NT2/D1 (cell line): ENCODE measurements at regions not wholly inside any gene's neighbourhood (a gene's known extent, or its start where the extent isn't known, plus 50 kb on each side); places are given as distances from the start of the nearest gene placed in this dataset.

Source experiments
- DNase-seq: peaks from one replicate; pipeline ENCODE4 v3.0.0-alpha.2; 2011; ENCODE audit warnings: low read depth, low spot score
- H3K27me3 ChIP-seq: 2 replicates; pipeline ENCODE4 v1.6.0; 2011; ENCODE audit warnings: mild to moderate bottlenecking; ENCODE audit not compliant: insufficient read length, insufficient read depth
- H3K36me3 ChIP-seq: 2 replicates; pipeline ENCODE4 v1.6.1; 2011; ENCODE audit warnings: mild to moderate bottlenecking, low read length, mixed read lengths; ENCODE audit not compliant: insufficient read depth, insufficient read length
- H3K4me1 ChIP-seq: 2 replicates; pipeline ENCODE4 v1.5.1; 2011; ENCODE audit not compliant: insufficient read depth, insufficient read length
- H3K4me3 ChIP-seq: 2 replicates; pipeline ENCODE4 v1.5.1; 2011; ENCODE audit warnings: low read depth; ENCODE audit not compliant: insufficient read length
- H3K9ac ChIP-seq: 2 replicates; pipeline ENCODE4 v1.6.0; 2011; ENCODE audit warnings: low read depth; ENCODE audit not compliant: insufficient read length
- H3K9me3 ChIP-seq: 2 replicates; pipeline ENCODE4 v1.5.1; 2011; ENCODE audit warnings: mild to moderate bottlenecking, low read length; ENCODE audit not compliant: insufficient read depth
- SUZ12 ChIP-seq: IDR thresholded peaks from 2 replicates; pipeline ENCODE4 v1.6.1; 2011; ENCODE audit not compliant: insufficient read length, insufficient read depth; ENCODE audit errors: extremely low read depth
- YY1 ChIP-seq: IDR thresholded peaks from 2 replicates; pipeline ENCODE4 v1.6.1; 2011; ENCODE audit not compliant: insufficient read length, insufficient read depth
- ZNF274 ChIP-seq: IDR thresholded peaks from 2 replicates; pipeline ENCODE4 v1.6.1; 2011; ENCODE audit warnings: mild to moderate bottlenecking, low read depth, low read length

GRCh38 chr2:216915557-216916150 lies 55.8 kb upstream of the TNP1 start:
- no peak for TF ChIP-seq YY1
- no peak for TF ChIP-seq ZNF274
- TF ChIP-seq SUZ12 = no peak
- no peaks in the 10 kb centered on the region for H3K9me3 ChIP-seq
- H3K4me1 ChIP-seq = peaks cover 4% of the 10 kb centered on the region
- H3K9ac ChIP-seq = no peak overlapping the region
- H3K27me3 ChIP-seq = peaks cover 2% of the 10 kb centered on the region
- no peak overlapping the region for H3K4me3 ChIP-seq
- no peak for DNase-seq
- no peaks in the 10 kb centered on the region for H3K36me3 ChIP-seq

- Histone ChIP-seq H3K9ac (no peak overlapping the region), H3K36me3 (no peaks in the 10 kb centered on the region), H3K27me3 (no peaks in the 10 kb centered on the region), H3K9me3 (no peaks in the 10 kb centered on the region), H3K4me3 (no peak overlapping the region), H3K4me1 (peaks cover 4% of the 10 kb centered on the region)
- no peak for TF ChIP-seq SUZ12
- no peak for TF ChIP-seq YY1
- no peak for TF ChIP-seq ZNF274
- no peak for DNase-seq
Observed at GRCh38 chr2:216914491-216914890, 54.6 kb upstream of the TNP1 start.

GRCh38 chr2:216911886-216912285 lies 52.0 kb upstream of the TNP1 start:
- H3K27me3 ChIP-seq = no peaks in the 10 kb centered on the region
- no peak for DNase-seq
- H3K4me1 ChIP-seq = peaks cover 4% of the 10 kb centered on the region
- H3K9me3 ChIP-seq = no peaks in the 10 kb centered on the region
- no peak overlapping the region for H3K4me3 ChIP-seq
- no peaks in the 10 kb centered on the region for H3K36me3 ChIP-seq
- no peak for TF ChIP-seq ZNF274
- no peak for TF ChIP-seq SUZ12
- TF ChIP-seq YY1 = no peak
- no peak overlapping the region for H3K9ac ChIP-seq

- TF ChIP-seq ZNF274 (no peak), SUZ12 (no peak), YY1 (no peak)
- no peak overlapping the region for H3K9ac ChIP-seq
- no peak for DNase-seq
- peaks cover 4% of the 10 kb centered on the region for H3K4me1 ChIP-seq
- no peaks in the 10 kb centered on the region for H3K9me3 ChIP-seq
- no peaks in the 10 kb centered on the region for H3K27me3 ChIP-seq
- H3K36me3 ChIP-seq = no peaks in the 10 kb centered on the region
- no peak overlapping the region for H3K4me3 ChIP-seq
Observed at GRCh38 chr2:216911008-216911407, 51.1 kb upstream of the TNP1 start.

- TF ChIP-seq YY1 (no peak), ZNF274 (no peak), SUZ12 (no peak)
- DNase-seq = no peak
- no peaks in the 10 kb centered on the region for H3K4me1 ChIP-seq
- H3K9ac ChIP-seq = no peak overlapping the region
- H3K27me3 ChIP-seq = no peaks in the 10 kb centered on the region
- no peak overlapping the region for H3K4me3 ChIP-seq
- H3K36me3 ChIP-seq = no peaks in the 10 kb centered on the region
- H3K9me3 ChIP-seq = no peaks in the 10 kb centered on the region
Observed at GRCh38 chr2:216909541-216910210, 49.8 kb upstream of the TNP1 start.
